ENCODE measurements at regions not wholly inside any gene's neighbourhood (a gene's known extent, or its start where the extent isn't known, plus 50 kb on each side); places are given as distances from the start of the nearest gene placed in this dataset.

DNA sequence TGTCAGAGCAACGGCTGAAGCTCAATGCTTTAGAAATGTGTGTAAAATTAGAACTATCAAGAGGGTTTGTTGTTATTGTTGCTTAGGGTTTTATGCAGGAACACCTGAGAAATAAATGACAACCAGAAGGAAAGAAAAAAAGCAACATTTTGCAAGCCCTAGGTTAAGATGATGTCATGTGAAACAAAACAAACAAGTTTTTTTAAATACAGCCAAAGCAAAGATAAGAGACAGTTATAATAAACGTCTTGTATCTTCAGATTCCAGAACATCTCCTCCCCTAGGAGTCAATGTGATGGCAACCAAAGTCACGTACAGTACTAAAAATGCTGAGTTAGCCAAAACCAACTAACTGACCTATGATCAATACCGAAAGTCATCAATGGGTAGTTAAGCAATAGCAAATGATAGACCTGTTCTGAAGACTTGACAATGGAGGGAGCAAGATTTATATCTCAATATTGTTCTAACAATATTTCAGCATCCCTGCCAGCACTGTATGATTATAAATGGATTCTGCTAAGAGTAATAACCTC, 55.3 kb upstream of the NOCT start:
- TF ChIP-seq, protein P1, sequence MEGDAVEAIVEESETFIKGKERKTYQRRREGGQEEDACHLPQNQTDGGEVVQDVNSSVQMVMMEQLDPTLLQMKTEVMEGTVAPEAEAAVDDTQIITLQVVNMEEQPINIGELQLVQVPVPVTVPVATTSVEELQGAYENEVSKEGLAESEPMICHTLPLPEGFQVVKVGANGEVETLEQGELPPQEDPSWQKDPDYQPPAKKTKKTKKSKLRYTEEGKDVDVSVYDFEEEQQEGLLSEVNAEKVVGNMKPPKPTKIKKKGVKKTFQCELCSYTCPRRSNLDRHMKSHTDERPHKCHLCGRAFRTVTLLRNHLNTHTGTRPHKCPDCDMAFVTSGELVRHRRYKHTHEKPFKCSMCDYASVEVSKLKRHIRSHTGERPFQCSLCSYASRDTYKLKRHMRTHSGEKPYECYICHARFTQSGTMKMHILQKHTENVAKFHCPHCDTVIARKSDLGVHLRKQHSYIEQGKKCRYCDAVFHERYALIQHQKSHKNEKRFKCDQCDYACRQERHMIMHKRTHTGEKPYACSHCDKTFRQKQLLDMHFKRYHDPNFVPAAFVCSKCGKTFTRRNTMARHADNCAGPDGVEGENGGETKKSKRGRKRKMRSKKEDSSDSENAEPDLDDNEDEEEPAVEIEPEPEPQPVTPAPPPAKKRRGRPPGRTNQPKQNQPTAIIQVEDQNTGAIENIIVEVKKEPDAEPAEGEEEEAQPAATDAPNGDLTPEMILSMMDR (IDR thresholded peaks at IDR 0.05 in 8 of 11, conservative IDR thresholded peaks at IDR 0.05 in 3 of 11), result no peak
- TF ChIP-seq POLR2A (IDR thresholded peaks at IDR 0.05) (no peak), POLR2AphosphoS5 (IDR thresholded peaks at IDR 0.05) (no peak)
